ENCODE measurements at regions not wholly inside any gene's neighbourhood (a gene's known extent, or its start where the extent isn't known, plus 50 kb on each side); places are given as distances from the start of the nearest gene placed in this dataset.

- H2BK20ac ChIP-seq (ENCODE audit: low read depth, low read length), result no peak overlapping the region
- DNase-seq, result peak; percentile 4
- H2AK5ac ChIP-seq (ENCODE audit: low read depth, low read length), result no peak overlapping the region
- no peak overlapping the region for H3K23ac ChIP-seq (ENCODE audit: low read depth, low read length)
- H3K4me1 ChIP-seq (ENCODE audit: control insufficient read depth, insufficient read depth, low read length), result no peaks in the 10 kb centered on the region
- H4K5ac ChIP-seq (ENCODE audit: low read depth, low read length), result no peak overlapping the region
- CTCF ChIA-PET, result no interaction called here
- H4K8ac ChIP-seq (ENCODE audit: low read depth in 2 of 2, low read length in 2 of 2), result no peak overlapping the region
- no peaks in the 10 kb centered on the region for H3K9me3 ChIP-seq (ENCODE audit: control insufficient read depth, insufficient read depth, low read length)
- no peak overlapping the region for H3K4me3 ChIP-seq (ENCODE audit: insufficient read depth, low read depth, low read length)
- POLR2A ChIA-PET (ENCODE audit: unreplicated experiment), result no interaction called here
- no peaks in the 10 kb centered on the region for H3K9me1 ChIP-seq (ENCODE audit: insufficient read depth, low read length)
- H2AK9ac ChIP-seq (replicated peaks; ENCODE audit: low read depth, low read length, poor library complexity), result no peak overlapping the region
- H4K20me1 ChIP-seq (ENCODE audit: insufficient read depth, low read length), result no peaks in the 10 kb centered on the region
- dilution Hi-C loops (cut with HindIII; ENCODE audit: low sequenced_read_pairs, unreplicated experiment) (no loop called here), in situ Hi-C loops (cut with MboI; ENCODE audit: low sequenced_read_pairs) (no loop called here), intact Hi-C loops (cut with micrococcal nuclease) (no loop called here)
- ATAC-seq (ENCODE audit: low read depth), result no peak
- no peak overlapping the region for H2BK15ac ChIP-seq (ENCODE audit: low read depth, low read length)
- H3K27me3 ChIP-seq (ENCODE audit: control insufficient read depth, insufficient read depth, low read length), result no peaks in the 10 kb centered on the region
- no peak overlapping the region for H3K56ac ChIP-seq (ENCODE audit: extremely low read depth, insufficient read depth, low read length)
- H3K36me3 ChIP-seq (ENCODE audit: control insufficient read depth, insufficient read depth, low read length), result no peaks in the 10 kb centered on the region
- H2BK5ac ChIP-seq (ENCODE audit: low read depth, low read length, poor library complexity, severe bottlenecking), result no peak overlapping the region
- no peaks in the 10 kb centered on the region for H3K79me1 ChIP-seq (ENCODE audit: low read depth in 1 of 2, low read length in 2 of 2)
- H4K91ac ChIP-seq (ENCODE audit: insufficient read depth, low read depth, low read length), result no peak overlapping the region
- H3K4me2 ChIP-seq (ENCODE audit: low read depth, low read length), result no peak overlapping the region
- no CpG with 5 or more reads among the region's 1 CpG for WGBS, 2 experiments (ENCODE audit: extremely low coverage in 2 of 2, insufficient read length in 1 of 2)
- no peak overlapping the region for H2BK120ac ChIP-seq (ENCODE audit: low read depth, low read length)
- H3K27ac ChIP-seq (ENCODE audit: insufficient read depth, low read length), result no peak overlapping the region
- H3K14ac ChIP-seq (replicated peaks; ENCODE audit: low read depth, low read length), result no peak overlapping the region
- no peak for TF ChIP-seq MAFK (IDR thresholded peaks at IDR 0.05; ENCODE audit: low read depth, low read length)
- TF ChIP-seq CTCF (conservative IDR thresholded peaks at IDR 0.05; ENCODE audit: low read depth, low read length), result no peak
- TF ChIP-seq POLR2A (IDR thresholded peaks at IDR 0.05; ENCODE audit: low read depth, low read length), result no peak
- no peak for TF ChIP-seq MAZ (IDR thresholded peaks at IDR 0.05; ENCODE audit: borderline replicate concordance, low read depth, low read length)
- no peak for TF ChIP-seq RAD21 (IDR thresholded peaks at IDR 0.05; ENCODE audit: low read length)
- TF ChIP-seq BHLHE40 (IDR thresholded peaks at IDR 0.05; ENCODE audit: low read depth, low read length), result no peak
- TF ChIP-seq CEBPB (IDR thresholded peaks at IDR 0.05; ENCODE audit: low read depth, low read length), result no peak
- TF ChIP-seq ELK1 (IDR thresholded peaks at IDR 0.05; ENCODE audit: borderline replicate concordance, low read depth, low read length), result no peak
- TF ChIP-seq NFE2L2 (IDR thresholded peaks at IDR 0.05; ENCODE audit: low read depth, low read length), result no peak
- TF ChIP-seq SMC3 (IDR thresholded peaks at IDR 0.05; ENCODE audit: low read depth, low read length), result no peak
- no peak for TF ChIP-seq CHD1 (IDR thresholded peaks at IDR 0.05; ENCODE audit: low read depth, low read length)
- no peak for TF ChIP-seq RCOR1 (IDR thresholded peaks at IDR 0.05; ENCODE audit: insufficient replicate concordance, low read length)
- TF ChIP-seq USF2 (IDR thresholded peaks at IDR 0.05; ENCODE audit: low read depth, low read length), result no peak
- no peak for TF ChIP-seq MXI1 (IDR thresholded peaks at IDR 0.05; ENCODE audit: borderline replicate concordance, low read depth, low read length)
- no peak overlapping the region for H3K9ac ChIP-seq (ENCODE audit: low read depth, low read length)
- no peak overlapping the region for H3K18ac ChIP-seq (ENCODE audit: low read depth, low read length)
- no TSS peak for BruUV-seq (replicated peaks)
- no peak overlapping the region for H2AFZ ChIP-seq (replicated peaks; ENCODE audit: low read length, poor library complexity)
- no peak overlapping the region for H3K4ac ChIP-seq (ENCODE audit: low read depth, low read length)
These were observed 1145.6 kb upstream of the TENM4 start for GRCh38 chr11:80586464-80586863.
